MCF 10A (cell line): ENCODE measurements at regions not wholly inside any gene's neighbourhood (a gene's known extent, or its start where the extent isn't known, plus 50 kb on each side); places are given as distances from the start of the nearest gene placed in this dataset.

Experiments used
- BruUV-seq: library from RNA; stranded (reverse); fragments of 400-500 nt; replicated peaks from 2 replicates; lab custom pipeline; 2021; lab: Mats Ljungman, UMichigan
- CTCF ChIA-PET: fragments of 300-600 bp; sonication (Branson Sonifier 250); formaldehyde crosslinking; extraction: SDS; loops from one replicate; lab custom pipeline; 2021; ENCODE audit warnings: antibody characterized with exemption, inconsistent platforms; lab: Yijun Ruan, JAX
- POLR2A ChIA-PET: fragments of 300-600, 350-650 bp; sonication (Branson Sonifier 250); formaldehyde crosslinking; extraction: SDS; loops from one replicate; lab custom pipeline; 2020; ENCODE audit warnings: antibody characterized with exemption, inconsistent platforms; lab: Yijun Ruan, JAX
- DNase-seq: peaks from one replicate; pipeline ENCODE4 v3.0.0-alpha.2; 2018; ENCODE audit not compliant: unreplicated experiment
- H3K27ac Mint-ChIP-seq: one replicate; pipeline ENCODE4 v1.8.0; 2022; ENCODE audit warnings: mild to moderate bottlenecking, low read depth, mixed read lengths; ENCODE audit not compliant: unreplicated experiment
- H3K27me3 Mint-ChIP-seq: one replicate; pipeline ENCODE4 v1.8.0; 2022; ENCODE audit warnings: mixed read lengths; ENCODE audit not compliant: insufficient read depth, unreplicated experiment
- H3K36me3 Mint-ChIP-seq: one replicate; pipeline ENCODE4 v1.8.0; 2022; ENCODE audit warnings: mild to moderate bottlenecking, moderate library complexity, mixed read lengths; ENCODE audit not compliant: insufficient read depth, unreplicated experiment
- H3K4me1 Mint-ChIP-seq: one replicate; pipeline ENCODE4 v1.8.0; 2022; ENCODE audit warnings: mixed read lengths; ENCODE audit not compliant: insufficient read depth, unreplicated experiment
- H3K4me3 Mint-ChIP-seq: one replicate; pipeline ENCODE4 v1.8.0; 2022; ENCODE audit warnings: mild to moderate bottlenecking, moderate library complexity, mixed read lengths; ENCODE audit not compliant: unreplicated experiment
- H3K9me3 Mint-ChIP-seq: one replicate; pipeline ENCODE4 v1.8.0; 2022; ENCODE audit warnings: mixed read lengths; ENCODE audit not compliant: unreplicated experiment
- CTCF ChIP-seq: fragments of 200-600 bp; IDR thresholded peaks from one replicate; pipeline ENCODE4 v1.8.0; 2022; ENCODE audit warnings: antibody characterized with exemption, mild to moderate bottlenecking; ENCODE audit not compliant: unreplicated experiment
- intact Hi-C: fragments of 100-400 bp; cut with micrococcal nuclease; formaldehyde crosslinking; loops from 2 replicates; pipeline ENCODE4 v1.14.1; 2022

- Mint-ChIP-seq H3K27me3 (no peaks in the 10 kb centered on the region), H3K4me3 (no peak overlapping the region), H3K4me1 (no peaks in the 10 kb centered on the region), H3K36me3 (no peaks in the 10 kb centered on the region), H3K9me3 (peaks cover 4% of the 10 kb centered on the region), H3K27ac (no peak overlapping the region)
- ChIA-PET POLR2A (no interaction called here), CTCF (interaction anchor here (0.6 kb wide), 1 partner anchor 737 kb away, joined by 3 read pairs; no protein-coding TSS in a partner anchor)
- BruUV-seq, result no TSS peak
- no peak for TF ChIP-seq CTCF
- DNase-seq, result no peak
- intact Hi-C loops, result no loop called here
Measured at GRCh38 chr12:82593143-82593542, 93.6 kb upstream of the TMTC2 start.

- Mint-ChIP-seq H3K27ac (no peak overlapping the region), H3K4me1 (no peaks in the 10 kb centered on the region), H3K36me3 (no peaks in the 10 kb centered on the region), H3K9me3 (no peaks in the 10 kb centered on the region), H3K4me3 (no peak overlapping the region), H3K27me3 (no peaks in the 10 kb centered on the region)
- TF ChIP-seq CTCF, result no peak
- DNase-seq, result no peak
- ChIA-PET POLR2A (no interaction called here), CTCF (interaction anchor here (0.5 kb wide), 1 partner anchor 1088 kb away, joined by 4 read pairs; no protein-coding TSS in a partner anchor)
- intact Hi-C loops, result no loop called here
- no TSS peak for BruUV-seq
Measured at GRCh38 chr12:82593901-82594396, 92.8 kb upstream of the TMTC2 start.

- H3K27me3 Mint-ChIP-seq, result no peaks in the 10 kb centered on the region
- intact Hi-C loops, result no loop called here
- ChIA-PET CTCF (interaction anchor here (0.7 kb wide), 1 partner anchor 622 kb away, joined by 3 read pairs; no protein-coding TSS in a partner anchor), POLR2A (no interaction called here)
- BruUV-seq, result no TSS peak
- no peaks in the 10 kb centered on the region for H3K4me1 Mint-ChIP-seq
- H3K9me3 Mint-ChIP-seq, result no peaks in the 10 kb centered on the region
- no peak for TF ChIP-seq CTCF
- H3K4me3 Mint-ChIP-seq, result no peak overlapping the region
- no peaks in the 10 kb centered on the region for H3K36me3 Mint-ChIP-seq
- no peak for DNase-seq
- no peak overlapping the region for H3K27ac Mint-ChIP-seq
Measured at GRCh38 chr12:82595941-82596340, 90.8 kb upstream of the TMTC2 start.

- Mint-ChIP-seq H3K4me3 (no peak overlapping the region), H3K27ac (no peak overlapping the region), H3K27me3 (no peaks in the 10 kb centered on the region), H3K9me3 (no peaks in the 10 kb centered on the region), H3K36me3 (no peaks in the 10 kb centered on the region), H3K4me1 (no peaks in the 10 kb centered on the region)
- DNase-seq, result no peak
- TF ChIP-seq CTCF, result no peak
- intact Hi-C loops, result no loop called here
- ChIA-PET POLR2A (interaction anchor here (0.7 kb wide), 1 partner anchor 193 kb away, joined by 3 read pairs; no protein-coding TSS in a partner anchor), CTCF (no interaction called here)
- no TSS peak for BruUV-seq
Measured at GRCh38 chr12:82596483-82596882, 90.2 kb upstream of the TMTC2 start.
